ENCODE measurements at regions not wholly inside any gene's neighbourhood (a gene's known extent, or its start where the extent isn't known, plus 50 kb on each side); places are given as distances from the start of the nearest gene placed in this dataset.

- no peak for TF ChIP-seq CTCF (conservative IDR thresholded peaks at IDR 0.05 in 1 of 2, IDR thresholded peaks at IDR 0.05 in 1 of 2; ENCODE audit: extremely low read depth in 1 of 2, insufficient read depth in 1 of 2, low read depth in 1 of 2, low read length in 2 of 2)
- no peak for TF ChIP-seq EZH2 (IDR thresholded peaks at IDR 0.05; ENCODE audit: borderline replicate concordance, low read length)
Measured at GRCh38 chr3:160174621-160175020, 50.6 kb upstream of the C3orf80 start.

Measured in mammary epithelial cell (primary cell).